PC-3 (cell line): ENCODE measurements at regions not wholly inside any gene's neighbourhood (a gene's known extent, or its start where the extent isn't known, plus 50 kb on each side); places are given as distances from the start of the nearest gene placed in this dataset.
A peak's percentile ranks its signal among the peaks of the same experiment; 100 is the strongest.

ENCODE experiments used
- ATAC-seq: fragments of 200-7000 bp; cut with Tn5 transposase; 2 replicates; pipeline ENCODE4 v1.9.1; 2020; ENCODE audit warnings: mild to moderate bottlenecking, moderate library complexity
- BruUV-seq: library from RNA; stranded (reverse); fragments of 400-500 nt; replicated peaks from 2 replicates; lab custom pipeline; 2021; lab: Mats Ljungman, UMichigan
- CTCF ChIA-PET: fragments of 300-600 bp; sonication (Branson Sonifier 250); formaldehyde crosslinking; loops from one replicate; lab custom pipeline; 2022; ENCODE audit warnings: antibody characterized with exemption; lab: Charles Lee
- POLR2A ChIA-PET: fragments of 300-600 bp; sonication (Branson Sonifier 250); formaldehyde crosslinking; loops from one replicate; lab custom pipeline; 2022; ENCODE audit warnings: antibody characterized with exemption; ENCODE audit not compliant: unreplicated experiment; lab: Charles Lee
- DNase-seq: peaks from one replicate; pipeline ENCODE4 v3.0.0-alpha.2; 2015
- H2AFZ ChIP-seq: fragments of 300-600 bp; sonication (generic); 2 replicates; pipeline ENCODE4 v1.6.0; 2016; ENCODE audit warnings: antibody characterized with exemption, low read length
- H3F3A ChIP-seq: fragments of 300-600 bp; sonication (generic); one replicate; pipeline ENCODE4 v1.6.0; 2017; ENCODE audit warnings: antibody characterized with exemption, low read length, control low read depth, mild to moderate bottlenecking; ENCODE audit not compliant: unreplicated experiment
- H3K27ac ChIP-seq: fragments of 300-600 bp; sonication (generic); 2 replicates; pipeline ENCODE4 v1.5.1; 2016; ENCODE audit warnings: mild to moderate bottlenecking, low read length
- H3K27me3 ChIP-seq: fragments of 300-600 bp; sonication (generic); 2 replicates; pipeline ENCODE4 v1.6.1; 2016; ENCODE audit warnings: low read length, mixed read lengths
- H3K36me3 ChIP-seq: fragments of 300-600 bp; sonication (generic); 2 replicates; pipeline ENCODE4 v1.6.1; 2016; ENCODE audit warnings: low read depth, mixed run types, low read length, mixed read lengths
- H3K4me1 ChIP-seq: fragments of 300-600 bp; sonication (generic); 2 replicates; pipeline ENCODE4 v1.5.1; 2016; ENCODE audit warnings: low read length; ENCODE audit not compliant: insufficient read depth
- H3K4me2 ChIP-seq: fragments of 300-600 bp; sonication (generic); 2 replicates; pipeline ENCODE4 v1.6.0; 2016; ENCODE audit warnings: low read length
- H3K4me3 ChIP-seq: fragments of 300-600 bp; sonication (generic); 2 replicates; pipeline ENCODE4 v1.5.1; 2016; ENCODE audit warnings: mild to moderate bottlenecking, low read length, mixed read lengths
- H3K79me2 ChIP-seq: fragments of 300-600 bp; sonication (generic); 2 replicates; pipeline ENCODE4 v1.6.1; 2017; ENCODE audit warnings: low read length, mixed read lengths
- H3K9ac ChIP-seq: fragments of 300-600 bp; sonication (generic); 2 replicates; pipeline ENCODE4 v1.6.0; 2016; ENCODE audit warnings: mild to moderate bottlenecking, low read length
- H3K9me2 ChIP-seq: fragments of 300-600 bp; sonication (generic); replicated peaks from 2 replicates; pipeline ENCODE4 v1.6.1; 2016; ENCODE audit warnings: mixed run types, low read length, mixed read lengths
- H3K9me3 ChIP-seq: fragments of 300-600 bp; sonication (generic); 2 replicates; pipeline ENCODE4 v1.6.1; 2016; ENCODE audit warnings: low read length, mixed read lengths
- H4K20me1 ChIP-seq: fragments of 300-600 bp; sonication (generic); 2 replicates; pipeline ENCODE4 v1.6.1; 2016; ENCODE audit warnings: low read length, mixed read lengths
- EZH2 ChIP-seq: fragments of 300-600 bp; sonication (generic); IDR thresholded peaks from one replicate; pipeline ENCODE4 v1.6.1; 2017; ENCODE audit warnings: antibody characterized with exemption, mild to moderate bottlenecking, low read length; ENCODE audit not compliant: unreplicated experiment
- EZH2phosphoT487 ChIP-seq: fragments of 300-600 bp; sonication (generic); IDR thresholded peaks from 2 replicates; pipeline ENCODE4 v1.6.1; 2018; ENCODE audit warnings: mild to moderate bottlenecking, antibody characterized with exemption, low read length, borderline replicate concordance
- intact Hi-C: fragments of 100-400 bp; cut with micrococcal nuclease; formaldehyde crosslinking; loops from 2 replicates; pipeline ENCODE4 v1.9.0; 2023
- TF ChIP-seq, protein P1 (sequence below): fragments of 300-600 bp; sonication (generic); conservative IDR thresholded peaks from 2 replicates; pipeline ENCODE4 v1.5.1; 2017; ENCODE audit warnings: antibody characterized with exemption, low read depth, mild to moderate bottlenecking, low read length

DNA sequence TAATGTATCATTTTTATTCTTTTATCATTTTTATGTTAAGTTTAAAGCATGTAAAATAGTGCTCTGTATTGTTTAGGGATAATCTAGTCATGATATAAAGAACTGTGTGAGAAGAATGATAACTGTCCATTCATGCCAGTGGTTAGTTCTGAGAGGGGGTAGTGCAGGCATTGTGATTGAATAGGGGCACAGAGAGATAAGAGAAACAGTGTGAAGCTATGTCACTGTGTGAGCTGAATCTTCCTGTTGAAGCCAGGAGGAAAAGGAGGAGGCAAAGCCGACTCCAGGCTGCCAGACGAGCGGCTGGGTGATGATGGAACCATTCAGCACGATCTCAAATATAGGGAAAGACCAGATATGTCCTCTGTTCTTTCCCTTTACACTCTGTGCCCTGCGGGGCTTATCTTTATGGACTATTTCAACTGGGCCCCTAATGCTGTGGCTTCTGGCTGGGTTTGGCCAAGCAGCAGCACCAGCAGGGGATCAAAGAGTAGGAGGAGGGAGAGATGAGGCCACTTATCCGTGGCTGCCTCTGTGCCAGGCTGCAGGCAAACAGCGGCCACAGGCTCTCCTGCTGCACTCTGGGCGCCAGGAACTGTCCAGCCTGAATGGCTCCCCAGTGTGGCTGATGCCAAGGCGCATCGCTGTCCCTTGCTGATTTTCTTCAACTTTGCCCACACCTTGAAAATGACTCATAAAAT lies 128.0 kb downstream of the SPP2 start:
- intact Hi-C loops, result no loop called here
- no peak for TF ChIP-seq EZH2phosphoT487
- no peak for TF ChIP-seq EZH2
- TF ChIP-seq, protein P1, sequence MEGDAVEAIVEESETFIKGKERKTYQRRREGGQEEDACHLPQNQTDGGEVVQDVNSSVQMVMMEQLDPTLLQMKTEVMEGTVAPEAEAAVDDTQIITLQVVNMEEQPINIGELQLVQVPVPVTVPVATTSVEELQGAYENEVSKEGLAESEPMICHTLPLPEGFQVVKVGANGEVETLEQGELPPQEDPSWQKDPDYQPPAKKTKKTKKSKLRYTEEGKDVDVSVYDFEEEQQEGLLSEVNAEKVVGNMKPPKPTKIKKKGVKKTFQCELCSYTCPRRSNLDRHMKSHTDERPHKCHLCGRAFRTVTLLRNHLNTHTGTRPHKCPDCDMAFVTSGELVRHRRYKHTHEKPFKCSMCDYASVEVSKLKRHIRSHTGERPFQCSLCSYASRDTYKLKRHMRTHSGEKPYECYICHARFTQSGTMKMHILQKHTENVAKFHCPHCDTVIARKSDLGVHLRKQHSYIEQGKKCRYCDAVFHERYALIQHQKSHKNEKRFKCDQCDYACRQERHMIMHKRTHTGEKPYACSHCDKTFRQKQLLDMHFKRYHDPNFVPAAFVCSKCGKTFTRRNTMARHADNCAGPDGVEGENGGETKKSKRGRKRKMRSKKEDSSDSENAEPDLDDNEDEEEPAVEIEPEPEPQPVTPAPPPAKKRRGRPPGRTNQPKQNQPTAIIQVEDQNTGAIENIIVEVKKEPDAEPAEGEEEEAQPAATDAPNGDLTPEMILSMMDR, result no peak
- ATAC-seq (peak; percentile 100), DNase-seq (peak; percentile 83)
- H2AFZ ChIP-seq, result peak overlapping the region; percentile 37; the same call in 1 of the 2 replicates
- H3K4me2 ChIP-seq, result peak overlapping the region; percentile 55
- POLR2A ChIA-PET, result interaction anchor here (0.6 kb wide), 2 partner anchors 244 to 1872 kb away, joined by 3 to 4 read pairs; no protein-coding TSS in a partner anchor
- H3K9me3 ChIP-seq, result no peaks in the 10 kb centered on the region
- H3K27me3 ChIP-seq, result no peaks in the 10 kb centered on the region
- H3K79me2 ChIP-seq, result no peaks in the 10 kb centered on the region
- H3K4me1 ChIP-seq, result peaks cover 14% of the 10 kb centered on the region
- H3K27ac ChIP-seq, result no peak overlapping the region
- no peaks in the 10 kb centered on the region for H3K9me2 ChIP-seq
- no peaks in the 10 kb centered on the region for H3K36me3 ChIP-seq
- no peaks in the 10 kb centered on the region for H4K20me1 ChIP-seq
- no peak overlapping the region for H3K9ac ChIP-seq
- no TSS peak for BruUV-seq
- CTCF ChIA-PET, result interaction anchor here (0.7 to 1.2 kb wide), 2 partner anchors 32 to 367 kb away, joined by 3 read pairs; no protein-coding TSS in a partner anchor
- H3K4me3 ChIP-seq, result no peak overlapping the region
- no peaks in the 10 kb centered on the region for H3F3A ChIP-seq

- Histone ChIP-seq H3K27ac (no peak overlapping the region), H3K4me1 (peaks cover 14% of the 10 kb centered on the region), H3F3A (no peaks in the 10 kb centered on the region), H3K27me3 (no peaks in the 10 kb centered on the region), H3K36me3 (no peaks in the 10 kb centered on the region), H3K9me3 (no peaks in the 10 kb centered on the region), H3K4me2 (no peak overlapping the region), H3K79me2 (no peaks in the 10 kb centered on the region), H3K9me2 (no peaks in the 10 kb centered on the region), H2AFZ (no peak overlapping the region), H3K4me3 (no peak overlapping the region), H3K9ac (no peak overlapping the region), H4K20me1 (no peaks in the 10 kb centered on the region)
- CTCF ChIA-PET, result no interaction called here
- intact Hi-C loops, result no loop called here
- BruUV-seq, result no TSS peak
- POLR2A ChIA-PET, result no interaction called here
- no peak for DNase-seq
- TF ChIP-seq, protein P1, result no peak
- no peak for TF ChIP-seq EZH2
- no peak for TF ChIP-seq EZH2phosphoT487
- ATAC-seq, result no peak
These were observed 125.1 kb downstream of the SPP2 start for GRCh38 chr2:234175649-234176048.

DNA sequence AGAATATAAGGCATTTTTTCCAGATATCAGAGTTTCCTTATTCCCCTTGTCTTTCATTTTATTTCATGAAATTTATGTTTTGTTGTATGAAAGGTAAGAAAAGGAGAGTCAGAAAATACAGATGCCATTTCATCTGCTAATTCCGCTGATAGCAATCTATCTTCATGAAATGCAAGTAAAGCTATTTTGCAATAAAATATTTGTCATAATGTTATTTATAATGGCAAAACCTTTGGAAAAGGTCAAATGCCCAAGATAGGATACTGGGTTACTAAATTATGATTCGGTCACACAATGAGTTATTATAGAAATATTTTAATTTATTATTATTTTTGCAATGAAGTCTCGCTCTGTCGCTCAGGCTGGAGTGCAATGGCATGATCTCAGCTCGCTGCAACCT lies 124.2 kb downstream of the SPP2 start:
- Histone ChIP-seq H3K27ac (no peak overlapping the region), H4K20me1 (no peaks in the 10 kb centered on the region), H3K4me3 (no peak overlapping the region), H3K9ac (no peak overlapping the region), H3K9me2 (no peaks in the 10 kb centered on the region), H3K27me3 (no peaks in the 10 kb centered on the region), H3K4me2 (no peak overlapping the region), H3K36me3 (no peaks in the 10 kb centered on the region), H3K79me2 (no peaks in the 10 kb centered on the region), H2AFZ (no peak overlapping the region), H3K4me1 (peaks cover 14% of the 10 kb centered on the region), H3F3A (no peaks in the 10 kb centered on the region), H3K9me3 (no peaks in the 10 kb centered on the region)
- BruUV-seq, result no TSS peak
- ChIA-PET POLR2A (no interaction called here), CTCF (no interaction called here)
- intact Hi-C loops, result no loop called here
- TF ChIP-seq EZH2, result no peak
- TF ChIP-seq, protein P1, result no peak
- TF ChIP-seq EZH2phosphoT487, result no peak
- ATAC-seq (no peak), DNase-seq (no peak)
